Activated CD8-positive, alpha-beta memory T cell treated with anti-CD3 and anti-CD28 coated beads for 24 hours (primary cell): ENCODE measurements at regions not wholly inside any gene's neighbourhood (a gene's known extent, or its start where the extent isn't known, plus 50 kb on each side); places are given as distances from the start of the nearest gene placed in this dataset.
"Not testable (repeated sequence)": the region's sequence is repeated elsewhere in the genome, so short reads cannot be mapped to it uniquely, and the experiment has no call there.

Experiments
- DNase-seq: peaks from one replicate; pipeline ENCODE4 v3.0.0-alpha.2; 2020

DNA sequence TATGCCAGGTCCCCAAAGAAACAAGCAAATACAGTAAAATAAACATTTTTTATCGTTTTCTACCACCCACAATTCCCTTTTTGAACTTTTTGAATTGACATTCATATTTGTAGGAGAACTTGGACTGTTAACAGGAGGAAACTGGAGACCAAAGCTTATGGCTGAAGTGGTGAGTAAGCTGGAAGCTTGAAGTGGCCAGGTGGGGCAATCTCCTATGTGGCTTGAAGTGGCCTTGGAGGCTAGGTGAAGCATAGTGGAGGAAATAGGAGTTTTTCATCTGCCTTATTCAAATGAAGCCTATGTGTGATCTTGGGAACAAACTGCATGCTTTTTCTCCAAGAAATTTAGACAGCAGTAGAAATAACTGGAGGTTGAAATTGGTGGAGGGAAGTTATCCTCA lies 962.9 kb upstream of the FANCL start:
- DNase-seq, result no peak

DNA sequence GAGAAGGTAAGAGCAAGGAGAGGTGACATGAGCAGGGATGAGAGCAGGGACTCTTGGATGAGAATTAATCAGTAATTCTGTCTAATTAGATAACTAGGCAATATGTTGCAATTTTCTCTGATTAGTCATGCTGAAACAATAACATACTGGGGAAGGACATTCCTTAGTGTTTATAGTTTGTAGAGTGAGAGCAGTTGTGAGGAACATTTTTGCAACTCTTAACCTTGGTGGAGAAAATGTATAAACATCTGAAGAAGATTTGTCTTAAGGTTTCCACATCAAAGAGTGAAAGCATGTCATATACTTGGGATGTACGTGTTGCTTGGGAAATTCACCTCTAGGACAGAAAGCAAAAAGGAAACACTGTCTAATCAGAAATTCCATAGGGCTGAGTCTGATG lies 955.4 kb upstream of the FANCL start:
- DNase-seq, result no peak

DNA sequence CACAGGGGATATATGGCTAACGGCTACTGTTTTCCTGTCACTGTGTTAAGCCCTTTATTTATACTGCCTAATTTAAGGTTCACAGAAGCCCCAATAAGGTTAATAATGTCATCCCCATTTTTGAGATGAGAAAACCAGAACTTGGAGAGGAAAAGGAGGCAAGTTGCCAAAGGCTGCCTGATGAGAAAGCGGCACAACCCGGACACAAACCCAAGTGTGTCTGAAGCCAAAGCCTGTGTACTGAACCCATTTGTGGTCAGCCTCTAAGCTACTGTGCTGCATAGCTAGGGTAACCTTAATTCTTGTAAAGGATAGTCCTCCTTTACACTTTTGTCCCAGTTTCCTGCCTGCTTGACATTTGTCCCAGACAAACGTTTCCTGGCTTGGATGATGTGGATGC lies 954.7 kb upstream of the FANCL start:
- no peak for DNase-seq

DNA sequence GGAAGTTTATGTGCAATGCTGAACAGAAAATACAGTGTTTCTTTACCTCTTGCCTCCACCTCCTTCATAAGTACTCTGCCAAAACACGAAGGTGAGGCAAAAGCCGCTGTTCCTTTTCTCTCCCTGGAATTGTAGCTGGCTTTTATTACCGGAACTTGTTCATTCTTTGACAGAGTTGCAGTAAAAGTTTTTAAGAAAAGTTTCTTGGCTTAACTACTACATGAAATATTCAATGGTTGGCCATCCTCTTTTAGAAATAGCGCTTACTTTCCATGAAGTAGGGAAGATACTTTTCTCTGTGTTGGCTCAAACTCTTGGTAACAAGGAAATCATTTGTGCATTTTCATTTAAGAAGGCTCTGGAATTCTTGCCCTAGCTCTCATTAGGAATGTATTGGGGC lies 950.7 kb upstream of the FANCL start:
- no peak for DNase-seq

DNA sequence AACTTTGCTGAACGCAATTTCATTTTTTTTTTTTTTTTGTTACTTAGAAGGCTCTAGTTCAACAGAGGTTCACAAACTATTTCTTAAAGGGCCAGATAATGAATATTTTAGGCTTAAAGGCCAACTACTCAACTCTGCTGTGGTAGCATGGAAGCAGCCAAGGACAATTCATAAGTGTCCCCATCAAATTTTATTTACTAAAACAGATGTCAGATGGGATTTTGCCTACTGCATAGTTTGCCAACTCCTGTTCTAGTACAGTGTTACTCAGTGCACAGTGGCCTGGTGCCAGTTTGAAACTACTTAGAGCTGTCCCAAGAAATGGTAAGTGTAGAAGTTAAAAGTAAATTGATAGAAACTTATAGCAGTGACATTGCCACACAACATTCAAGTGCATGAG lies 949.4 kb upstream of the FANCL start:
- DNase-seq, result no peak

DNA sequence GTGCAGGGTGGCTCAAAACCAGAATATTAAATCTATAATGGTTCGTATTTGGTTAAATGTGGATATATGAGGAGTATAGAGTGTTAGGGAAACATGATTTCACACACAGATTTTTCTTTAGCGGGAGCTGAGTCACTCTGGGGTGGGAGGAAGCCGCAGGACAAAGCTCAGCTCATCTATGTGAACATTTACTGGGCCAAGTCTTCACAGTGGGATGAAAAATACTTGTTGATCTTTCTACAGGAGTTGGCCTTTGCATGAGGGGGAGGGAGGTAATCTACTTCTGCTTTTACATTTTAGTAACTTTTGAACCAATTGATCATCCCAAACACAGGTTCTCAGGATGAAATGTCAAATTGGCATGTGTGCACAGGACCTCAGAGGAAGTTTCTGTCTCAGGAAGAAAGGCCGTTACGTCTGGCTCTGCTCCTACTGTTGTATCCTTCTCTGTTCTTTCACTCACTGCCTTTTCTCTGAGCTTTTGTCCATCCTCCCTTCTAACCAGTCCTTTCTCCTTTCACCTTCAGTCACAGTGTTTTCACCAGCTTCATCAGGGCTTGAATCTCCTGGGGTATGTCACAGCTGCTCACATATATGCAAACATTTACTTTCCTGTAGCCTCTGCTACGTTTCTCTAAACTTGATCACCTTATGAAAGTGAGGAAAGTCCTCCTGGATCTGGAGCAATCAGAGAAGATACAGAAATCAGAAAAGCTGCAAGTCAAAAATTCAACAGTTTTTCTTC lies 943.3 kb upstream of the FANCL start:
- no peak for DNase-seq

DNA sequence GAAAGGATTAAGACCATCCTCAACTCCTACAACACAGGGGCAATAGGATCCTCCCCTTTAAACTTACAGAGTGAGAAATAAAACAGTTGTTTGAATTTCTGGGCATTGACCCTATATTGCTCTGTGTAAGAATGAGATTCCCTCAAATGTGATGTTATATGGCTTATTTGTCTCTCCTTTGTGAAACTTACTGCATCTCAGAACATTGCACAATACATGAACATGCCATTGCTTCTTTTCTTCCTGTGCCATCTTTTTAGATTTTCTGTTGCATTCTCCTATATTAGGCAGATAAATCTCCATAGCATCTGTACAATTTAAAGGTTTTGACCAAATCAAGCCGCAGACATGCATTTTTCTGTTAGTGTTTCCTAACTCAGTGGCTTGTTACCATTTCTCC lies 941.9 kb upstream of the FANCL start:
- DNase-seq, result no peak

DNA sequence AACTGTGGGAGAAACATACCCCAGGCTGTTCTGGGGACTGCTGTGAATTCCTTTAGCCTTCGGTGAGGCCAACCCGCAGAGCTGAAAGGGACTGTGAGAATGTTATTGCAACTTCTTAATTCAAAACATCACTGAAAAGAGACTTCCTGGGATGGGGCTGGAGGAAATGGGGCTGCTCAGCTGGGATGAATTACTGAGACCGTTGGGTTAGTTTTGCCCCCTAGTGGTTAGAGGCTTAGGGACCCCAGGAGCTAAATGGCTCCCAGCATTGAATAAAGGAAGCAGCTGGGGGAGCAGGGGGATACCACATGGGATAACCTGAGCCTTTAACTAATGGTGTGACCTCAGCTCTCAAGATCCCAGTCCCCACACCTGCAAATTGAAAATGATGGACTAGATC lies 941.1 kb upstream of the FANCL start:
- no peak for DNase-seq

DNA sequence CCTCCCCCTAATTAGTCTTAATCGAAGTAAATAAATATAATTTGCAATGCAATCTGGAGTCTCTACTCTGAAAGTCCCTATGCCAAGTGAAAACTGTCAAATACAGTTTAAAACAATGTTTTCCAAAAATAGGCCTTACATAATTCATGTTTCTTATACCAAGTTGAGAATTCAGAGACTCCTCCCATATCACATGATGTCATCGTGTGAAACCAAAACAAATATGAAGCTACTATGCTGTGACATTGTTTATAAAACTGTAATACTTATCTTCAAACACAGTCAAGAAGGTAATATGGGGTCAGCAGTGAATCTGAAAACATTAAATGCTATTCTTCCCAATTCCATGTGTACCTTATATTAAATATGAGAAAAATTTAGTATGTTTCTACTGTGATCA lies 940.2 kb upstream of the FANCL start:
- no peak for DNase-seq

DNA sequence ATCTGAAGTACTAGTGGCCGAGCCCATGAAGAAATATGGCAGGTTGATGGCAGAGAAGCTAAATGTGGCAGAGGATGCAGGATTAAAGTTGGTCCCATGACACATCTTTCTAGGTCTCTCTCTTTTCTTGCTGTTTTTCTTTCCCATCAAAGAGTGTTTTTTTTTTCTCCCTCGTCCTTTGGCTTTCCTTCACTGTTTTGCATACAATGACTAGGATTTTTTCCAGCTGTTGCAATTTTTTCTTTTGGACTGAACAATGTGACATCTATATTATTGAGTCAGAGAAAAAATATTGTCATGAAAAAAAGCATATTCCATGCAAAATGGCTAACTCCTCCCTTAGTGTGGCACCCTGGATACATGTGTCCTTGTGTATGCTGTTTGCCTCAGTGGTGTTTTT lies 939.5 kb upstream of the FANCL start:
- no peak for DNase-seq

DNA sequence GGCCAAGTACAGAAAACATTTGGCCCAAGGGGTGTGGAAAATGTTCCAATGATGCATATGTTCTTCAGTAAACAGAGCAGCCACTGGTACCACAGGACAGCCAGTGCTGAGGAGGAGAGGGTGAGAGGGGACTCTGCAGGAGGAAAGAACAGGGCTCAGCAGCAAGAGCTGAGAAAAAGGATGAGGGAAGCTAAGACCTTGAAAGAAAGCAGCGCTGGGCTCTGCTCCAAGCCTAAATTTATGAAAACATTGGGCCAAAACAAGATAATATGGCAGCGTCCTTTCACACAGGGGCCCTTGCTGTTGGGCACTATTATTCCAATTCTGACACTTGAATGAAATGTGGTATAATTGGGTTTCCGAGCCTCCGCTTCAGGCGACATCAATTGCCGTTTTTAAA lies 939.0 kb upstream of the FANCL start:
- DNase-seq, result no peak

DNA sequence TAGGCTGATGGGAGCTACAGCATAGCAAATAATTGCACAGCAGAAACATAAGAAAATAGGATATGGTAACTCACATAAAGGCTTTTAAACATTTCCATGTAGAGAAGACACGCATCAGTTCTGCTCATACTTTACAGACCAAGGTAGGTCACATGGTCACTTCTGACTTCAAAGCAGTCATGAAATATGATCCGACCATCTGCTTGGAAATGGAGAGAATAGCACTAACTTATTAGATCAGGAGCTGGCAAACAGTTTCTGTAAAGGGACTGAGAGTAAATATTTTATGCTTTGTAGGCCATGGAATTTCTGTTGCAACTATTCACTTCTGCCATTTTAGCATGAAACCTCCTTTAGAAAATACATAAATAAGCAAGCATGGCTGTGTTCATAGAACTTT lies 936.6 kb upstream of the FANCL start:
- DNase-seq, result no peak

DNA sequence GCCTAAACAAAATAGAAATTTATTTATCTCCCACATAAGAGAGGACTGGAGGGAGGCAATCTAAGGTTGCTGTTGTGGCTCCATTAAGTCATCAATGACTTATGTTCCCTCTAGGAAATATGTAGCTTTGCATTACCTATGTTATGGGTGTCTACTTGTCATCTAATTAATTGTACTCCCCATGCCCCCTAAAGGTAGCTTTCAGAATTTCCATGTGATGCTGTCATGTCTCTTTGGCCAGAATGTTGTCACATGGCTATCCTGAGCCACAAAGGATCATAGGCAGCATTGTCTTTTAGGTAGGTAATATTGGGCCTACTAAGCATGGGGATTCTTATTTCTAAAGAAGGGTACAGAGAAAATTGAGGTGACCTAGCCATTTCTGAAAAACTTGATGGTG lies 935.6 kb upstream of the FANCL start:
- DNase-seq, result no peak

DNA sequence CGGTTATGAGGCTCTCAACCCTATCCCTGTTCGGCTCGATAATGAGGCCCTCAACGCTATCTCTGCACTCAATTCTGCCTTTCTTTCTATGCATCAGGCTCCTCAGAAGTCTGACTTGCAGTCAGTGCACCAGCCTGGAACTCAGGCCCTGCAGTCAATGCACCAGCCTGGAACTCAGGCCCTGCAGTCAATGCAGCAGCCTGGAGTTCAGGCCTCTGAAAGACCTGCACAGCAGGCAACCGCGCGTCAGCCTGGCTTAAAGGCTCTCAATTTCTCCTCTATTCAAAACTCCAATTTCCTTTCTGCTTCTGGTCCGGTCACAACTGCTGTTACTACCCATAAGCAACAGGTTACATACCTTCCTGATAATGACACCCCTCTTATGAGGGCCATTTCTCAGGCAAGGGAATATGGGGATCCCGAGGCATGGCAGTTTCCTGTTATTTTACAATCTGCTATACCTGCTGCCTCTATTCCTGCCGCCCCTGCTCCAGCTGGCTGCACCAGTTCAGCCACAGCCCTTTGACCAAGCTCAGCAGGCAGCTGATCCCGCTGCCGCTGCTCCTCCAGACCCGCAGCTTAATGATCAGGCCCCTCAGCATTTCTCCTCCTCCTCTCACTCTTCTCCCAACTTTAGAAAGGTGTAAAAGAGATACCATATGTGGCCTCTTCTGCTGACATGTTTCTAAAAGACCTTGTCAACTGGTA lies 933.6 kb upstream of the FANCL start:
- no peak for DNase-seq

DNA sequence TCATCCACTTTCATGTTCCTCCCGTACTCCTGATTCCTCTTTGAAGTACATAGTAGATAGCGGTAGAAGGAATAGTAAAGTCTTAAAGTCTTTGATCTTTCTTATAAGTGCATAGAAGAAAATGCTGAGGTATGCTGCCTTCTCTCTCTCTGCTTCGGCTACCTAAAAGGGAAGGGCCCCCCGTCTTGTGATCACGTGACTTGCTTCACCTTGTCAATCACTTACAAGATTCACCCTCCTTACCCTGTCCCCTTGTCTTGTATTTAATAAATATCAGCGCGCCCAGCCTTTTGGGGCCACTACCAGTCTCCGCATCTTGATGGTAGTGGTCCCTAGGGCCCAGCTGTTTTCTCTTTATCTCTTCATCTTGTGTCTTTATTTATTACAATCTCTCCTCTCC lies 932.2 kb upstream of the FANCL start:
- no peak for DNase-seq

DNA sequence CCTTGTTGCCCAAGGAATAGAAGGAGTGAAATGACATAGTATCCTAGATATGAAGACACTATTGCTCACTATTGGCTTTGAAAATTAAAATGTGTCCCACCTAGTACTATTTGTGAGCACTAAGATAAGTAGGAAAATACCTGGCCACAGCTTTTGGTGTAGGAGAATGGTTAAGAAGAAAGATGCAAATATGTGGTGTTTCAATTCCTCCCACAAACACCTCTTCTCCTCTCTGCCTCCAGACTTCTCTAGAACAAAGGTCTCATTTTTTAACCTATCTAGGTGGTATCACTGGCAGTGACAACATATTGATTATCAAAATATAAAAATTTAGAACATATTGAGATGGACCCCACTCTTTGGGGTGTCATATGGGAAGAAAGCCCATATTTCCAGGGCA lies 929.9 kb upstream of the FANCL start:
- DNase-seq, result no peak

DNA sequence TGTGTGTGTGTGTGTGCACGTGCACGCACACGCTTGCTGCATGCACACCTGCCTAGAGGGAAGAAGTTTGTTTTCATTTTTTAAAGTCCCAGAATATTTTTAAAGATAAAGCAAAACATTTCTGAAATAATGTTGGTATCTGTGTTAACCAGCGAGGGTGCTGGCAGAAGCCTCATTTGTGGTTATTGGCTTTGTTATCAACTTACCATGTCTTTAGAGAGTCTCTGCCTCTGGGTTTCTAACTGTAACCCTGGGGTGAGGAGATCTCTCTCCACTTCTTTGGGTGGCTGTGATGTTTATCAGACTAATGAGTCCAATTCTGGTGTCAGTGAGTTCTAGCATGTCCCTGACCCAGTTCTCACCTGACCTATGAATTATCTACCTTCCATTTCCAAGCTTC lies 927.6 kb upstream of the FANCL start:
- no peak for DNase-seq

DNA sequence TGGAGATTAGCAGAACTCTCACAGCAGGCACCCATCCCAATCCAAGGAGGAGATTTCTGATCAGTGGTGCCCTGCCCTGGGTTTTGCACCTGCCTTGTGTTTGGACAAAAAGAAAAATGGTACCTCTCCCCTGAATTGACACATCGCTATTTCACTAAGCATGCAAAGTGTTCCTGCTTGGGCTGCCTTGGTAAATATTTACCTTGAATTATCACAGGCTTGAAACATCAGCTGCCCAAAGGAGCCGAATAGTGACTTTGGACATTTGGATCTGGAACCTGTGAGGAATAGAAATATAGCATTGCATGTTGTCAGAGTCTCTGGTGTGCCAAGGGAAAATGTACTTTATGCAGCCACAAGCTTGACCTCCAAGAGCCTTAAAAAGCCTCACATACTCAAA lies 926.4 kb upstream of the FANCL start:
- DNase-seq, result no peak

DNA sequence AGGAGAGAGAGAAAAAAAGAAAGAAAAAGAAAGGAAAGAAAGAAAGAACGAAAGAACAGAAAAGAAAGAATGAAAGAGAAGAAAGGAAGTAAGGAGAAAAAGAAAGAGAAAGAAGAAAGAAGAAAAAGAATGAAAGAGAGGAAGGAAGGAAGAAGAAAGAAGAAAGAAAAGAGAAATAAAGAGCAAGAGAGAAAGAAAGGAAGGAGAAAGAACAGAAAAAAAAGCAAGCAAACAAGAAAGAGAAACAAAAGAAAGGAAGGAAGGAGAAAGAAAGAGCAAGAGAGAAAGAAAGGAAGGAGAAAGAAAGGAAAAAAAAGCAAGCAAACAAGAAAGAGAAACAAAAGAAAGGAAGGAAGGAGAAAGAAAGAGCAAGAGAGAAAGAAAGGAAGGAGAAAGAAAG lies 916.8 kb upstream of the FANCL start:
- not testable (repeated sequence) for DNase-seq

DNA sequence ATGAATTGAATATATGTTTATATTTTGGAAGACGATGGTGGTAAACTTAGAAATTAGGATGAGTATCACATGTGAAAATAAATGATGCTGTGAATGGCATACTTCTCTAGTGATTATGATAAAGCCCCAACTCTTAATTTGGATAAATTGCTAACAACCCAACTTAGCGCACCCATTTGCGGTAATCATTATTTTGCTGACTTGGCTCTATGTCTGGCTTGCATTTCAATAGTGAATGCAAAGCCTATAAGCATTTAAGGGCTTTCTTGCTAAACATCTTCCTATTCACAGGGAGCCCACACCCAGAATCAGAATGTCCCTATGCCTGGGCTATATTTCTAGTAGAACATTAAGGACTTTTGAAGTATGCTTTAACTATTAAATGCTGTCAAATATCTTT lies 910.7 kb upstream of the FANCL start:
- DNase-seq, result no peak

DNA sequence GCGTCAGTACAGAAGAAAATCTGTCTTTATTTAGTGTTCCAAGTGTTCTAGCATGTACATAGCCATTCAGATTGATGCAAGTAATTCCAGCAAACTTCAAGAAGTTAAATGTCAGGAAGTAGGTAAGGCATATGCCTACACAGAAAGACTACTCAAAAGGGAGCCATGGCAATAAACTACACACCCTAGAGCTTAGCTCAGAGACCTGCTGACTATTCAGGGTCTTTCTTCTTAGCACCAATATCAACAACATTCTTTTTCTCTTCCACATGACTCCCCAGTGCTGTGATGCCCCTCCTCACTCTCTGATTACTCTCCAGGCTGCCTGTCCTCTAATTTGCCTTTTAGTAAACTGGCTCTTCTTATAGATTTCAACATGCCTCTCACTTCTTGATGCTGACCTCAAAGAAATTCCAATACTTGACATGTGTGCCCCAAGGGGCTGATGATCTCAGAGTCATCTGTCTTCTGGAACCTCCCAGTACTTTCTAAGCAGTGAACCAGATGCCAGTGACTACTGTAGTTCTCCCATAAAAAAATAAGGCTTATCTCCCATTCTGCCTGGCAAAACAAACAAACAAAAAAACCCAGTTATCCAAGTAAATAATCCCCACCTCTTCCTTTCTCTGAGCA lies 909.2 kb upstream of the FANCL start:
- DNase-seq, result no peak

DNA sequence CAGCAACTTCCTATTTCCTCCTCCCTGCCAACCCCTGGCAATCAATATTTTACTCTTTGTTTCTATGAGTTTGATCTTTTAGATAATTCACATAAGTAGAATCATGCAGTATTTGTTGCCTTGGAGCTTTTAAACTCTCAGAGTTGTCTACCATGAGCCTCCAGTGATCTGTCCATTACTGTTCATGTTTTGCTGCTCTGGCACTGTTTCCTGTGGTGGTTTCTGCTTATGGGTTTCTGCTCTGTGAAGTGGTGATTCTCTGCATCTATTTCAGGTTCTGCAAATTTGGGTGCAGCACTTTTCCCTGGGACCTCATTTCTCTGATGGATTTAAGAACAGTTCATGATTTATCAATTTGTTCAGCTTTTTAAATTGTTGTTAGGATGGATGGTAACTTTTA lies 908.1 kb upstream of the FANCL start:
- DNase-seq, result no peak

DNA sequence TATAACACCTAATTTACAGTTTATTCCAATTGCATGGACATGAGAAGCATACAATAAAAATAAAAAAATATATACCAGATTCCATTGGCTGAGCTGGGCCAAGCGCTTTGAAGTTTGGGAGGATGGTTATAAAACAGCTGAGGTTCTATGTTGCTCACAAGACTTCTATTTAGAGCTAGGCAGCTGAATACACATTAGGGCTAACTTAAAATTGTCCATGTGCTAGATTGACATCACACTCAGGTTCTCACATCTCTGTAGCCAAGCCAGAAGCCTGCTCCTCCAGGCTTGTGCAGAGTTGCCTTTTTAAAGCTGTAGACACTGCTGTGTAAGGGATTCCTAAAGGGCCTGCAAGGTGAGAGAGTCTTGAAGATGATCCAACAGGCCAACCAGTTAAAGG lies 871.1 kb upstream of the FANCL start:
- no peak for DNase-seq

DNA sequence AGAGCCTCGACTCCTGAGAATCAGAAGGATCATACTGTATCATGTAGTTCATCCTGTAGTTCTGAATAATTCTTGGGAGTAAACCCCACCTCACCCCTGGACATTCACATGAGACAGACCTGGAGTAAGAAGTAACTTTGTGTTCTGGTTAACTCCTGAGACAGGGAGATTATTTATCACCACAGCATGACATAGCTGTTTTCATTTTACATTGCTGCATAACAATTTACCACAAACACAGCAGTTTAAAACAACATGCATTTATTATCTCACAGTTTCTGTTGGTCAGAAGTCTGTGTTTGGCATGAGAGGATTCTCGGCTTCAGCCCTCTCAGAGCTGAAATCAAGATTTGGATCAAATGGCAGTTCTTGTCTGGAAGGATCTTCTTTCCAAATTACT lies 855.8 kb upstream of the FANCL start:
- no peak for DNase-seq

DNA sequence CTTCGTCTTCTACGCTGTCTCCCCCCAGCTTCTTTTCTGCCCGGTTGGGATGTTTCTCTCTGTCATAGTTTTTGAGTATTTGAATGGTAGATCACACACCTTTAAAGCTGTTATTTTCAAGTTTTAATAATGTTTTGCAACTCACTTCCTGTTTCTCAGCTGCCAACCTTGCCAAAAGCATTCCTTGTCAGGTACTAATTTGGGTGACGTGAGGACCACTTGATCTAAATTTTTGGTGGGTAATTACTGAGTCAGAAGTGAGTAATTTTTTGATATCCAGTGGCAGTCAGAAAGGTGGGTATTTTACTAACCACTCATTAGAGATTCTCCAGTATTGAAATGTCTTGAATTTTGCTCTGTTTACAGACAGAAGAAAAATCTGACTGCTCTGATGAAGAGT lies 852.4 kb upstream of the FANCL start:
- DNase-seq, result no peak
